GM12878 (cell line): ENCODE measurements at regions not wholly inside any gene's neighbourhood (a gene's known extent, or its start where the extent isn't known, plus 50 kb on each side); places are given as distances from the start of the nearest gene placed in this dataset.

Experiments
- BCL11A ChIP-seq: IDR thresholded peaks from 2 replicates; pipeline ENCODE4 v1.6.1; 2011; ENCODE audit warnings: low read depth, low read length
- CHD4 ChIP-seq: fragments of 200-600 bp; sonication (generic); IDR thresholded peaks from 2 replicates; pipeline ENCODE4 v1.6.1; 2016; ENCODE audit warnings: mild to moderate bottlenecking
- DPF2 ChIP-seq: fragments of 450-650 bp; IDR thresholded peaks from 2 replicates; pipeline ENCODE4 v1.6.1; 2017; ENCODE audit warnings: mild to moderate bottlenecking
- EED ChIP-seq: sonication (generic); IDR thresholded peaks from 2 replicates; pipeline ENCODE4 v1.6.1; 2016; ENCODE audit warnings: antibody characterized with exemption, low read depth
- EP300 ChIP-seq, 2 experiments: fragments of 150-350 bp in 1 of 2; IDR thresholded peaks; 2 replicates each; pipeline ENCODE4 v1.6.1; 2011 to 2012; ENCODE audit warnings: low read depth in 2 of 2, low read length in 2 of 2, borderline replicate concordance in 1 of 2, improper control_type of control experiment in 1 of 2, inconsistent platforms in 1 of 2; ENCODE audit not compliant: control insufficient read depth in 1 of 2
- FOS ChIP-seq: IDR thresholded peaks from 3 replicates; pipeline ENCODE4 v1.6.1; 2011; ENCODE audit warnings: borderline replicate concordance; ENCODE audit not compliant: insufficient read length; ENCODE audit errors: extremely low read depth
- FOXM1 ChIP-seq: IDR thresholded peaks from 2 replicates; pipeline ENCODE4 v1.6.1; 2012; ENCODE audit warnings: low read depth, mild to moderate bottlenecking, inconsistent platforms, low read length, moderate library complexity
- HDAC6 ChIP-seq: fragments of 200-600 bp; sonication (generic); IDR thresholded peaks from one replicate; pipeline ENCODE4 v1.8.0; 2017; ENCODE audit warnings: antibody characterized with exemption; ENCODE audit not compliant: unreplicated experiment
- HSF1 ChIP-seq: fragments of 150-350 bp; IDR thresholded peaks from 2 replicates; pipeline ENCODE4 v1.6.1; 2014; ENCODE audit warnings: mild to moderate bottlenecking, low read depth, low read length
- IKZF1 ChIP-seq: fragments of 450-650 bp; conservative IDR thresholded peaks from 2 replicates; pipeline ENCODE4 v1.6.1; 2017; ENCODE audit warnings: antibody characterized with exemption, mild to moderate bottlenecking
- IKZF2 ChIP-seq, 2 experiments: fragments of 450-650 bp; IDR thresholded peaks; 2 replicates each; pipeline ENCODE4 v1.6.1; 2017; ENCODE audit warnings: mild to moderate bottlenecking in 2 of 2, moderate library complexity in 2 of 2
- IRF5 ChIP-seq: fragments of 450-650 bp; IDR thresholded peaks from 2 replicates; pipeline ENCODE4 v1.6.1; 2017; ENCODE audit warnings: borderline replicate concordance
- KAT2A ChIP-seq: conservative IDR thresholded peaks from 2 replicates; pipeline ENCODE4 v1.6.1; 2011; ENCODE audit warnings: low read depth, low read length; ENCODE audit not compliant: control insufficient read depth
- MYB ChIP-seq: fragments of 150-350 bp; IDR thresholded peaks from 2 replicates; pipeline ENCODE4 v1.6.1; 2014; ENCODE audit warnings: mild to moderate bottlenecking, low read depth, low read length, borderline replicate concordance
- NFXL1 ChIP-seq: fragments of 450-650 bp; IDR thresholded peaks from 2 replicates; pipeline ENCODE4 v1.6.1; 2017; ENCODE audit warnings: antibody characterized with exemption, mild to moderate bottlenecking, borderline replicate concordance
- NRF1 ChIP-seq: conservative IDR thresholded peaks from 2 replicates; pipeline ENCODE4 v1.6.1; 2011; ENCODE audit warnings: mild to moderate bottlenecking, low read depth, low read length, improper control_type of control experiment
- PML ChIP-seq: IDR thresholded peaks from 2 replicates; pipeline ENCODE4 v1.6.1; 2012; ENCODE audit warnings: low read length, inconsistent platforms
- POLR2AphosphoS2 ChIP-seq: IDR thresholded peaks from 2 replicates; pipeline ENCODE4 v1.6.1; 2011; ENCODE audit warnings: low read depth, mild to moderate bottlenecking, low read length, improper control_type of control experiment, moderate library complexity
- POU2F2 ChIP-seq: IDR thresholded peaks from 3 replicates; pipeline ENCODE4 v1.6.1; 2011; ENCODE audit warnings: low read depth, mild to moderate bottlenecking, low read length, borderline replicate concordance
- RAD51 ChIP-seq: fragments of 450-650 bp; IDR thresholded peaks from 2 replicates; pipeline ENCODE4 v1.6.1; 2016; ENCODE audit warnings: moderate library complexity, mild to moderate bottlenecking, inconsistent platforms
- RUNX3 ChIP-seq: IDR thresholded peaks from 2 replicates; pipeline ENCODE4 v1.6.1; 2012; ENCODE audit warnings: low read length, inconsistent platforms
- SKIL ChIP-seq: fragments of 450-650 bp; IDR thresholded peaks from 2 replicates; pipeline ENCODE4 v1.6.1; 2017; ENCODE audit warnings: mild to moderate bottlenecking, low read depth, inconsistent platforms; ENCODE audit not compliant: poor library complexity, severe bottlenecking
- SMARCA5 ChIP-seq: fragments of 450-650 bp; IDR thresholded peaks from 2 replicates; pipeline ENCODE4 v1.6.1; 2017; ENCODE audit warnings: mild to moderate bottlenecking
- SP1 ChIP-seq: IDR thresholded peaks from one replicate; pipeline ENCODE4 v1.6.1; 2011; ENCODE audit warnings: low read depth, low read length
- SPI1 ChIP-seq: IDR thresholded peaks from 2 replicates; pipeline ENCODE4 v1.6.1; 2011; ENCODE audit warnings: low read depth, mild to moderate bottlenecking, low read length, moderate library complexity, borderline replicate concordance; ENCODE audit not compliant: insufficient read depth
- SUPT20H ChIP-seq: IDR thresholded peaks from 2 replicates; pipeline ENCODE4 v1.6.1; 2011; ENCODE audit warnings: low read depth, mild to moderate bottlenecking, low read length, moderate library complexity, borderline replicate concordance; ENCODE audit not compliant: control insufficient read depth
- ZNF24 ChIP-seq: fragments of 450-650 bp; IDR thresholded peaks from 2 replicates; pipeline ENCODE4 v1.6.1; 2017; ENCODE audit warnings: antibody characterized with exemption, mild to moderate bottlenecking
- TF ChIP-seq, protein P1 (sequence below): IDR thresholded peaks from 2 replicates; pipeline ENCODE4 v1.6.1; 2011; ENCODE audit warnings: borderline replicate concordance, low read depth, mild to moderate bottlenecking, moderate library complexity, mixed read lengths, low read length; ENCODE audit not compliant: insufficient read depth; ENCODE audit errors: extremely low read length

DNA sequence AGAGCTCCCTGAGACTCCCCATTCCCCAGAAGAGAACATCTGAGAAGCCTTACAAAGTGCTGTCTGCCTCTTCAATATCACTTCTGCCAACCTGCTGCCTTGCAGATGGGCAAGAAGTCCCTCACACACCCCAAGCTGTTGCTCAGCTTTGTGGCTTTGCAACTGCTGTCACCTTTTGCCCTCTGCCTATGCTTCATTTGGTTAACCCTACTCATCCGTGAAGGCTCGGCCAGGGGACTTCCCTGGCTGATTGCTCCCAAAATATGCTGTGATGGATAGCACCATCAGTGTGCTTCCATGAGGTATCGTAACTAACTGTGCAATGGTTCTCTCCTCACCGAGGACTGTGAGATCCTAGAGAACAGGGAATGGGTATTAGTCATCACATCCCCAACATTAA lies 88.9 kb upstream of the CYP1B1 start (continued):
- TF ChIP-seq IRF5, result no peak
- TF ChIP-seq NRF1, result no peak
- no peak for TF ChIP-seq MYB
- TF ChIP-seq SMARCA5, result no peak
- no peak for TF ChIP-seq CHD4
- no peak for TF ChIP-seq SKIL
- no peak for TF ChIP-seq FOXM1
- no peak for TF ChIP-seq PML
- 0 out of 2 replicates have a peak, but pooled peaks have one; percentile 53 for TF ChIP-seq EED
- TF ChIP-seq SP1, result peak; percentile 9
- peak; percentile 53; the same call in 1 of the 2 replicates for TF ChIP-seq DPF2
- no peak for TF ChIP-seq RAD51
- no peak for TF ChIP-seq HSF1
- TF ChIP-seq FOS, result no peak
- peak in 1 of 2 experiments; percentile 26; a peak in 1 of 4 replicates for TF ChIP-seq IKZF2 (IDR thresholded peaks at IDR 0.05)
- TF ChIP-seq KAT2A, result no peak
- TF ChIP-seq POLR2AphosphoS2, result no peak
- TF ChIP-seq HDAC6, result no peak
- no peak for TF ChIP-seq NFXL1
- peak; percentile 85 for TF ChIP-seq RUNX3
- TF ChIP-seq, protein P1, sequence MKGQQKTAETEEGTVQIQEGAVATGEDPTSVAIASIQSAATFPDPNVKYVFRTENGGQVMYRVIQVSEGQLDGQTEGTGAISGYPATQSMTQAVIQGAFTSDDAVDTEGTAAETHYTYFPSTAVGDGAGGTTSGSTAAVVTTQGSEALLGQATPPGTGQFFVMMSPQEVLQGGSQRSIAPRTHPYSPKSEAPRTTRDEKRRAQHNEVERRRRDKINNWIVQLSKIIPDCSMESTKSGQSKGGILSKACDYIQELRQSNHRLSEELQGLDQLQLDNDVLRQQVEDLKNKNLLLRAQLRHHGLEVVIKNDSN, result no peak
- no peak for TF ChIP-seq ZNF24
- 0 out of 4 replicates have a peak, but pooled peaks of 1 of the 2 experiments have one; percentile 24 for TF ChIP-seq EP300 (IDR thresholded peaks at IDR 0.05; ENCODE audit: borderline replicate concordance in 1 of 2, control insufficient read depth in 1 of 2, low read depth in 2 of 2, low read length in 2 of 2)
- TF ChIP-seq POU2F2, result 0 out of 3 replicates have a peak, but pooled peaks have one; percentile 67
- peak; percentile 51; the same call in 1 of the 2 replicates for TF ChIP-seq BCL11A
- peak; percentile 56 for TF ChIP-seq IKZF1
- TF ChIP-seq SPI1, result no peak
- no peak for TF ChIP-seq SUPT20H
